Ureter (tissue), 1 donor: ENCODE measurements at regions not wholly inside any gene's neighbourhood (a gene's known extent, or its start where the extent isn't known, plus 50 kb on each side); places are given as distances from the start of the nearest gene placed in this dataset.
"Not testable (repeated sequence)": the region's sequence is repeated elsewhere in the genome, so short reads cannot be mapped to it uniquely, and the experiment has no call there.

Experiments
- DNase-seq: peaks from one replicate; pipeline ENCODE4 v3.0.0-alpha.2; 2020; ENCODE audit warnings: low spot score
- donor health status: DM: yes; HTN: yes; CAD: no.

- DNase-seq = no peak
Measured at GRCh38 chr4:66602622-66603021, 932.3 kb upstream of the EPHA5 start.

DNA sequence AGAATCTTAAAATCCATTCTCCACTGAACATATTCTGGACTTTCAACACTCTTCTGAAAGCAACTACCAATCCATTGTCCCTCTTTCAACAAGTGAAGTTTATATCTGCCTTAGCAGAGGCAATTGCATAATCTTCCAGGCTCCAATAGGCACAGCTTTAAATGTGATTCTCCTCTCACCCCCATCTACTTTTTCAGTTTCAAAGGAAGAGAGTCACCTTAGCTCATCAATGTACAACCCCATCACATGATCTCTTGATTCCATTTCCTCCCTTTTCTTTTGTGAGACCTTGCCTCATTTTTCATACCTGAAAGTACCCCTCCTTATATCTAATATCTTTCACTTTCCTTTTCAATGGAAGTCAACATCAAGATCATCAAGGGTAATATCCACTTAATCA lies 921.7 kb upstream of the EPHA5 start:
- DNase-seq = no peak

GRCh38 chr4:66590488-66591215 lies 920.4 kb upstream of the EPHA5 start:
- DNase-seq = no peak

- no peak for DNase-seq
Measured at GRCh38 chr4:66589183-66589582, 918.9 kb upstream of the EPHA5 start.

DNA sequence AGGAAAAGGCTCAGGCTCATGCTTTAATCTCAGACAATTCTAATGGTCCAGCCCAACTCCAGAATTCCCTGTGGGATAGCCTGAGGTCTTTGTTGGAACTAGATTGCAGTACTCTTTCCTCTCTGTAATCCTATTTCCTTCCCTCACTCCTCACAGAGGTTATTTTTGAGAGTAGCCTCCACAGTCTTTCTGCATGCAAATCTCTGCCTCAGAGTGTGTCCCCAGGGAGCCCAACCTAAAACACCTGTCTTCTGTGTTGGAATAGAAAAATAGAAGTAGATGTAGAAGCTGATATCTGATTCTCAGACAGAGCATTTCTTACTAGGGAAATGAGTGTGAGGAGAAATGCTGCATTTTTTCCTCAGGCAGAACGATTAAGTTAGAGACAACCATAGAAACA lies 915.5 kb upstream of the EPHA5 start:
- no peak for DNase-seq

- DNase-seq = no peak
Measured at GRCh38 chr4:66577922-66578321, 907.6 kb upstream of the EPHA5 start.

- peak; percentile 46 for DNase-seq
Measured at GRCh38 chr4:66575008-66575696, 904.9 kb upstream of the EPHA5 start.

DNA sequence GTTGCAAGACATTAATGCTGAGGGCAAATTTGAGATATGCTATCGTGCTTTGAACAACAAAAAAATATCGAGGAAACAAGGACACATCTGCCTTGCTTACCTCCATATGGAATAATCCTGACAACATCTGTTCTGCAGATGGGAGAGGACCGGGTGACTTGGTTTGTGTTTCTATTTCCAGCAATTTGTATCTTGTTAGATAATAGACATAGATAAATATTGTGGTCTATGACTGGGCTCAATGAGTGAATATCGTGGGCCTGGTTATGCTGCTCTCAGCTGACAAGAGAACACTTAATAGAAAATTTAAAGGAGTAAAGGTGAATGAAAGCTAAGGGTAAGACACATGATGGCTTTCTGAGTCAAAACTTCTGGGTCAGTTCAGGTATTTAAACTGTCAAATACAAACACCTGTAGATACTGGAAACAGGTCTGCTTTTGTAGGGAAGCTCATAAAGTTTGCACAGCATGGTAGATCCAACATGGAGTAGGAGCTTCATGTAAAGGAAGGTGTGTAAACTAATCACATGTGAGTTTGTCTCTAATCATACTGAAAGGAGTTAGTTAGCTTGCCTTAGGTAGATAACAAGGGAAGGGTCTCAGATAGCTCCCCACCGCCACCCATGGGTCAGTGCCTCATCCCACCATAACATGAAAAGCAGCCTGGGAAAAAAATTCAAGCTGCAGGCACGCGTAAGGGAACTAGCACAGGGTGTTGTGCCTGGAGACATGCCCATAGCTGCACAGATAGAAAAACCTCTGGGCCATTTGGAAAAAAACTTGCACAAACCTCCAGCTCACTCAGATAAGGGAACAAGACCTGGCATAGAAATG lies 904.1 kb upstream of the EPHA5 start:
- DNase-seq = no peak

GRCh38 chr4:66572949-66573348 lies 902.7 kb upstream of the EPHA5 start:
- DNase-seq = no peak

DNA sequence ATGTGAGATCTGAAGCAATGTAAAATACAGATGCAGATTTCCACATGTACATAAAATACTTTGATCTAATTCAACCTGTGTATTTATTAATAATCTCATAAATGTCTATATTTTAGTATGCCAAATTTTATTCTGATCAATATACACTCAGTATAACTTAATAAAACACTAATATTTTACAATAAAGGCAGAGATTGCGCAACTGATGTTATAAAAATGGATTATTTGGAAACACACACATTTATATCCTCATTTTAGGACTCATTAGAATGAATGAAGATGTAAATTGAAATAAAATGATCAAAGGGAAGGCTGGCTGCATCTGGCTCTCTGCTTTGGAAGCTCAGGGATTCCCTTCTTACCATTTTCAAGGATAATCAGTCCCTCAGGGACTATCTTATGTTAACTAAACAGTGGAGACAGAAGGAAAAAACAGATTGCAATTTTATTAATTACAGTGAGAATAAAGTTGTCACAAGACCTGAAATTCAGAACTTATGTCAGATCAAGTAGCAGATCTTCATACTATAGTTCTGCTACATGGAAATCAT lies 900.9 kb upstream of the EPHA5 start:
- DNase-seq = no peak

DNA sequence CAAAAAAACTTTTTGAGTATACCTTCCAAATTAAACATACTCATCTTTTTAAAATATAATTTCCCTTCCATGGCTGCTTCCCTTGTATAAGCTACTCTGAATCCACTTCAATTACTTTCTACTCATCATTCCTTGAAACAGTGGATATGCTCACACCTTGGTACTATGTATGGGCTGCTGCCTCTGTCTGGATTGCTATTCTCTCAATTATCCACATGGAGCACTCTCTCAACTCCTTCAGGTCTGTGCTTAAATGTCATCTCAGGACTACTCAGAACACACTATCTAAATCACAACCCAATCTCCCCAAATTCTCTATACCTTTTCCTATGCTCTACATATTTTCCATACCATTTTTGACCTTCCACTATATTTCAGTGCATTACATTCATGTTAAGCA lies 898.9 kb upstream of the EPHA5 start:
- no peak for DNase-seq

DNA sequence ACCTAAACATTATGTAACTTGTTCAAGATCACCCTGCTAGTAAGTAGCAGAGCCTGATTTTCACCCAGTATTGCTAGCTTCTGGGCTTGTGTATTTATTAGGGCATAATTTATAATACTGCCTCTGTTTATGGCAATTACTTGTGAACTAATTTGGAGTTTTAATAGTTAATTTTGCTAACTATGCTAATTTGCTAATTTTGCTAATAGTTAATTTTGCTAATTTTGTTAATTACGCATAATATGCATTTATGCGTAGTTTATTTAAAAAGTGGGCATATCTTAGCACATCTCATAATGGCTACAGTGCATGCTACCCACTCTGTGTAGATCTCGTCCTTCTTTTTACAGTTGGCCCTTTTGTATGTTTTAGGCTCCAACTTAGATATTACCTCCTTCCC lies 898.1 kb upstream of the EPHA5 start:
- no peak for DNase-seq

DNA sequence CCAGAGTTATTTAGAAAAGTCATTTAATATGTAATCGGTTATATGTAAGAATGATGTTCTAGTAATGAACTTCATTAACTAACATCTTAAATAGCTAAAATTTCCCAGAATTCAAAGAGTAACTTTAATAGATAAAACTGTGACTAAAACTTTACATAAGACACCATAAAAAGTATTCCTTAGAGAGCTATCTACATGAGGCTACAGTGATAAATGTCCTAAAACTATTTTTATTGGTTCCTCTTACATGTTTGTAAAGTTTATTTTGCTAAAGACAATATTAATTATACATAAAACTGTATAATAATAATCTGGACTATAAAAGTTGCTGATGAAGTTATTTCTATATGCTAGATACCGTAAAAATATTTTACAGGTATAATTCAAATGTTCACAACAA lies 897.7 kb upstream of the EPHA5 start:
- DNase-seq = no peak

DNA sequence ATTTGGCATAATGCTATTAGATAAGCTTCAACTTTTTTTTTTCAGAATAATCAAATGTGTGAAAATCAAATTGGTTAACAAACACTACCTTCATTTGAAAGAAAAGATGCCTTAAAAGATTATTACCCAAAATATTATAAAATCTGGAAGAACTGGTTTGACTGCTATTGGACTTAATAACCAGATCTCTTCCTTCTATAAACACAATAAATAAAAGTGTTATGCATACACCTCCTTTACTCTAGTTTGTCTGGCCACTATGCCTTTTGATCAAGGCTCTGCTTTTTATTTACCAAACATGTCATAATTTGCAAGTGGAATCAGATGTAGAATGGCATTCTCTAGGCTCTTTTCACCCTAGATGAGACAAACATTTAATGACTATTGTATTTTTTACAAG lies 897.3 kb upstream of the EPHA5 start:
- DNase-seq = no peak

GRCh38 chr4:66565801-66566200 lies 895.5 kb upstream of the EPHA5 start:
- DNase-seq = no peak

DNA sequence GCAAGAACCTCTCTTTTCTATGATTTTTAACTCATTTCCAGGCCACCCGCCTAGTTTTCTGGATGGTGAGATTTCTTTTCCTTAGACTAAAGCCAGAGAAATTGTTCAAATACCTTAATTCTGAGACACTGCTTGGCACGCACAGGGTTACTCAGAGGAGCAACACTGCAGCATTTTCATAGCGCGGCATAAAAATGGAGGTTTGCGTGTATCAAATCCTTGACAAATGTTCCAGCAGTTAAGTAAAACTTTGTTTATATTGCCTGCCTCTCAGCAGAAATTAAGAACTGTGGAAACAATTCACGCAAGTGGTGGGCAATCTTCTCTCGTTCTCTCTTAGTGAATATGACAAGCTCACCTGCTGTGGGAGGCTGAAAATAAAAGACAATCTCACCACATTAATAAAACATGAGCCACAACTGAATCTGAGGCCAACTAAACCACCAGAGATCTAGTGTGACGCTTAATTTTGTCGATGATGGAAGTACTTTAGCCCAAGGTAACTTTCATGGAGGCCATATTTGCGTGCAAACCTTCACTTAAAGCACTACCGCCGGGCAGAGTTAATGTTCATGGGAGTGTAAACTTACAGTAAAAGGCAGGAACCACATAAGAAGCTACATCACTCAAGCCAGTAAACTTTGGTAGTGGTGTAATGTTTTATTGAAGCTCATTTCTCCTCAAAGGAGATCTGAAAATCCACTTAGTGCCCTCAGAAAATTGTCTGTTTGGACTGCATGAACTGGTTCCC lies 894.8 kb upstream of the EPHA5 start:
- no peak for DNase-seq

GRCh38 chr4:66562276-66562806 lies 892.1 kb upstream of the EPHA5 start:
- DNase-seq = no peak

- not testable (repeated sequence) for DNase-seq
Measured at GRCh38 chr4:66561465-66562053, 891.3 kb upstream of the EPHA5 start.

DNA sequence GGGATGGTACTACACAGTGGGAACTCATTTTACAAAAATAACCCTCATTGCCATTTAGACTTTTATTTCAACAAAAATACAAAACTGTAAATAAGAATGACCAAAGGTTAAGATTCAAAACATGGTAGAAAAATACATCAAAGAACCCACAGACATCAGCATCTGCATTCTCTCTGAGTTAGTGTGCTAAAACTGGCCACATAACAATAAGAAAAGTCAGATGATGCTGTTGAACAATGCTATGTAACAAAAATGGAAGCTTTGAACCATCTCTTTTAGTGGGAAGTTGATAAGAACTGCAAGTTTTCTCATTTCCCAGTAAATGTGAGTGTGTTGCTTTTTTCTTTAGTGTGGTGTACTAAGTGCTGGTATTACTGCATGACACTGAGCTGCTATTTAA lies 888.4 kb upstream of the EPHA5 start:
- DNase-seq = no peak

- no peak for DNase-seq
Measured at GRCh38 chr4:66556651-66557278, 886.5 kb upstream of the EPHA5 start.

DNA sequence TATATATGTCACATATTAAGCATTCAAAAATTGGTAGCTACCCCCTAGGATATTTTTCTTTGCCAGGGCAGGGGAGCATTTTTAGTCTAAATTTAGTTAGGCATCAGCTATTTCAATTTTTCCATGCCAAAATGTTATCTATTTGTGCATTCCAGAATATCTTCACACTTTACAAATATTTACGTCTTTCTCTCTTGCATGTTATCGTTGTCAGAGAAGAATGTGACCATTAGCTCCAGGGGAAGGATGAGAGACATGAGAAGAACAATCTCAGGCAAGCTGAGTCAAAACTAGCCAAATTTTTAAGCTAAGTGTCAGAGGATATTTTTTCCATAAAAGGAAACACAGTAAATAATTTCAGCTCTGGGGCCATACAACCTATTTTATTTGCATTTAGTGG lies 885.0 kb upstream of the EPHA5 start:
- no peak for DNase-seq
